Esophagus (tissue), 2 donors: ENCODE measurements at regions not wholly inside any gene's neighbourhood (a gene's known extent, or its start where the extent isn't known, plus 50 kb on each side); places are given as distances from the start of the nearest gene placed in this dataset.

Experiments
- H3K27ac ChIP-seq, 2 donors: one replicate each; pipeline ENCODE4 v1.5.1; 2013; ENCODE audit warnings: low read depth in 2 of 2, mild to moderate bottlenecking in 2 of 2, inconsistent platforms in 1 of 2, low read length in 1 of 2, moderate library complexity in 1 of 2
- H3K27me3 ChIP-seq, 2 donors: one replicate each; pipeline ENCODE4 v1.6.1; 2013; ENCODE audit warnings: low read length in 2 of 2, control low read depth in 1 of 2, mild to moderate bottlenecking in 1 of 2; ENCODE audit not compliant: insufficient read depth in 2 of 2, control insufficient read depth in 1 of 2
- H3K36me3 ChIP-seq, 2 donors: one replicate each; pipeline ENCODE4 v1.6.1; 2013; ENCODE audit warnings: low read length in 1 of 2; ENCODE audit not compliant: control insufficient read depth in 2 of 2, insufficient read depth in 2 of 2
- H3K4me1 ChIP-seq, 2 donors: one replicate each; pipeline ENCODE4 v1.6.1; 2013; ENCODE audit warnings: low read length in 1 of 2; ENCODE audit not compliant: control insufficient read depth in 2 of 2, insufficient read depth in 2 of 2
- H3K4me3 ChIP-seq, 2 donors: one replicate each; pipeline ENCODE4 v1.5.1; 2013; ENCODE audit warnings: low read length in 2 of 2, mild to moderate bottlenecking in 2 of 2, low read depth in 1 of 2, moderate library complexity in 1 of 2
- H3K9me3 ChIP-seq, 2 donors: one replicate each; pipeline ENCODE4 v1.6.1; 2013; ENCODE audit warnings: mild to moderate bottlenecking in 2 of 2, low read depth in 1 of 2, low read length in 1 of 2, moderate library complexity in 1 of 2; ENCODE audit not compliant: control insufficient read depth in 2 of 2, insufficient read depth in 1 of 2
- WGBS, 2 donors: extraction: QIAGEN DNeasy Blood & Tissue Kit; methylation state at CpG; one replicate each; pipeline ENCODE4 v1.1.7; 2013; 5-methylcytosine and 5-hydroxymethylcytosine counted together
- donor health status: healthy with polysubstance abuse.
- donor health status: Bipolar disorder and iron deficiency.

DNA sequence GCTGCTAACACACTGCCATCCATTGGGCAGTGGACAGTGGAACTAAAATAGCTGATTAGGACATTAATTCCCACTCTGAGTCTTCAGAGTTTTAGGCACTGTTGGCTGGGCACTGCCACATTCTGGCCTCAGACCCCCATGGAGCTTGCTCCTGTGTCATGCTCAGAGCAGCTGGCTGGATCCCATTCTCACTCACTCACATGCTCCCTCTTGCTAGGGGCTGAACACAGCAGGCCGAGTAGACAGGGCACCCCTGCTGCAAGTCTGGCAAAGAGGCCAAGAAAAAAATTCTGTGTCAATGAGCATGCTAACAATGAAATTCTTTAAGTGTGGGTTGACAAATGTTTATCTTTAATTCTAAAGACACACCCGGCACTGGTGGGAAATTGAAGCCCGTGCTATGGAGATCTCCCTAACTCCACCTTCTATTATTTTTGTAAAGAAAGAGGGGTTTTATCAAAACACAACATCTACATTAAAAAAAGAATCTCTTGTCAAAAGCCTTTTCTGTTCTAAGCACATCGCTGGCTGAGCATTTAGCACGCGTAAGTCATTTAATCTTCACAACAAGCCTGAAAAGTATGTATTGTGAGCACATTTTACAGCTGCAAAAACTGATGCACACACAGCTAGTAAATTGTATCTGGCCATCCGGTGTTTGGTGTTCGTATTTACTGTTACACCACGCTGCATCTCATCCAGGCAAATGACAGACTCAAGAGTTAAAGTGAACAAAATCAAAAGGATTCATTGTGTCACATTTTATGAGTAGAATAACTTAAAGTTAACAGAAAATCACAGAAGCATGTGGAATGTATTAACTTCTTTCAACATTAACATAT lies 362.1 kb downstream of the PLOD2 start:
- Histone ChIP-seq H3K9me3 (peaks cover 0 to 3% of the 10 kb centered on the region in 2 donors), H3K36me3 (no peaks in the 10 kb centered on the region), H3K27ac (no peak overlapping the region), H3K4me3 (no peak overlapping the region), H3K27me3 (no peaks in the 10 kb centered on the region), H3K4me1 (peaks cover 0 to 2% of the 10 kb centered on the region in 2 donors)
- 61 to 66% methylated on average over 9 of the region's 9 CpGs for WGBS, 2 donors

- Histone ChIP-seq H3K36me3 (no peaks in the 10 kb centered on the region), H3K4me1 (peaks cover 0 to 2% of the 10 kb centered on the region in 2 donors), H3K4me3 (no peak overlapping the region), H3K9me3 (no peaks in the 10 kb centered on the region), H3K27ac (no peak overlapping the region), H3K27me3 (no peaks in the 10 kb centered on the region)
These were observed 359.3 kb downstream of the PLOD2 start for GRCh38 chr3:145801696-145802095.

- H3K4me3 ChIP-seq = no peak overlapping the region
- 17 to 64% methylated on average over 3 of the region's 3 CpGs for WGBS, 2 donors
- H3K9me3 ChIP-seq = no peaks in the 10 kb centered on the region
- H3K4me1 ChIP-seq = no peaks in the 10 kb centered on the region
- no peaks in the 10 kb centered on the region for H3K27me3 ChIP-seq
- H3K36me3 ChIP-seq = no peaks in the 10 kb centered on the region
- no peak overlapping the region for H3K27ac ChIP-seq
These were observed 353.0 kb downstream of the PLOD2 start for GRCh38 chr3:145807990-145808389.

GRCh38 chr3:145812391-145812790 lies 348.6 kb downstream of the PLOD2 start:
- WGBS, 2 donors = 72 to 74% methylated on average over 5 of the region's 5 CpGs
- H3K27me3 ChIP-seq = no peaks in the 10 kb centered on the region
- no peak overlapping the region for H3K4me3 ChIP-seq
- H3K9me3 ChIP-seq = no peaks in the 10 kb centered on the region
- no peak overlapping the region for H3K27ac ChIP-seq
- no peaks in the 10 kb centered on the region for H3K4me1 ChIP-seq
- H3K36me3 ChIP-seq = no peaks in the 10 kb centered on the region

- H3K27me3 ChIP-seq = no peaks in the 10 kb centered on the region
- H3K36me3 ChIP-seq = no peaks in the 10 kb centered on the region
- no peaks in the 10 kb centered on the region for H3K9me3 ChIP-seq
- no peaks in the 10 kb centered on the region for H3K4me1 ChIP-seq
- no peak overlapping the region for H3K27ac ChIP-seq
- H3K4me3 ChIP-seq = no peak overlapping the region
- 75 to 80% methylated on average over 3 of the region's 3 CpGs for WGBS, 2 donors
These were observed 345.1 kb downstream of the PLOD2 start for GRCh38 chr3:145815707-145816413.

DNA sequence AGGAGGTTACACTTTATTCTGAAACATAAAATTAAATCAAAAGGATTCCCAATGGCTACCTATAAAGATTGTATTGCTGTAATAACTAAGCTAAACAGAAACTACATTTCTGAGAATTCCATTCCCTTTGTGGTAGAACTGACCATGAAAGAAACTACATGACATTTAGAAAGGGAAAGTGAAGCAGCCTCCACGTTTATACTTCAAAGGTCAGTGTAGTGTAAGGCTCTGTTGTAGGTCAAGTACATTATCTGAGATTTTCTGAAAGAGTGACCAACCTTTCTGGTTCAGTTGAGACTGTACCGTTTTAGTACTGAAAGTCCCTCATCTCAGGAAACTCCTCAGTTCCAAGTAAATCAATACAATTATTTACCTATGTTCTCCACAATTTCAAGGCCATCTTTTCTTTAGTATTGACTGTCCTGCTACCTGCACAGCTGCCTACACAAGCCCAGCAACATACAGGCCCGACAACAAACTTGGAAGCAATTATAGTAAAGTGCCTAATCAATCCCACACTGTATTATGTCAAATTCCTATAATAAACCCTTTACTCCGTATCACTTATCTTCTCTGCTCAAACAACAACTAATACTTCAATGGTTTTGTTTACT lies 343.0 kb downstream of the PLOD2 start:
- Histone ChIP-seq H3K4me1 (no peaks in the 10 kb centered on the region), H3K27ac (no peak overlapping the region), H3K9me3 (no peaks in the 10 kb centered on the region), H3K36me3 (no peaks in the 10 kb centered on the region), H3K4me3 (no peak overlapping the region), H3K27me3 (no peaks in the 10 kb centered on the region)
- WGBS, 2 donors = 41 to 62% methylated on average over 4 of the region's 4 CpGs

GRCh38 chr3:145820170-145820569 lies 340.8 kb downstream of the PLOD2 start:
- Histone ChIP-seq H3K9me3 (peaks cover 0 to 3% of the 10 kb centered on the region in 2 donors), H3K27ac (no peak overlapping the region), H3K27me3 (no peaks in the 10 kb centered on the region), H3K36me3 (no peaks in the 10 kb centered on the region), H3K4me1 (no peaks in the 10 kb centered on the region), H3K4me3 (no peak overlapping the region)
- WGBS, 2 donors = 67 to 78% methylated on average over 2 of the region's 2 CpGs

GRCh38 chr3:145842294-145842902 lies 318.6 kb downstream of the PLOD2 start:
- no peak overlapping the region for H3K27ac ChIP-seq
- no peak overlapping the region for H3K4me3 ChIP-seq
- H3K9me3 ChIP-seq = no peaks in the 10 kb centered on the region
- H3K27me3 ChIP-seq = no peaks in the 10 kb centered on the region
- H3K36me3 ChIP-seq = no peaks in the 10 kb centered on the region
- no peaks in the 10 kb centered on the region for H3K4me1 ChIP-seq
- 73 to 78% methylated on average over 2 of the region's 2 CpGs for WGBS, 2 donors

- 88 to 91% methylated on average over 1 of the region's 1 CpG for WGBS, 2 donors
- Histone ChIP-seq H3K27me3 (no peaks in the 10 kb centered on the region), H3K4me3 (no peak overlapping the region), H3K36me3 (no peaks in the 10 kb centered on the region), H3K9me3 (no peaks in the 10 kb centered on the region), H3K4me1 (no peaks in the 10 kb centered on the region), H3K27ac (no peak overlapping the region)
These were observed 317.4 kb downstream of the PLOD2 start for GRCh38 chr3:145843561-145843960.
